HTR-8/SVneo (cell line): ENCODE measurements at regions not wholly inside any gene's neighbourhood (a gene's known extent, or its start where the extent isn't known, plus 50 kb on each side); places are given as distances from the start of the nearest gene placed in this dataset.

Experiments used
- DNase-seq: peaks from one replicate; pipeline ENCODE4 v3.0.0; 2011; ENCODE audit warnings: low spot score, mixed read lengths; ENCODE audit not compliant: insufficient read length
- FAIRE-seq: peaks from 2 replicates; lab custom pipeline; 2011; peaks lifted over from hg19 to GRCh38; lab: Jason Lieb, UNC

GRCh38 chrX:39835776-39836175, 262.0 kb downstream of the BCOR start:
- DNase-seq (no peak), FAIRE-seq (no peak)

- FAIRE-seq (no peak), DNase-seq (no peak)
Observed at GRCh38 chrX:39836802-39837420, 260.8 kb downstream of the BCOR start.

DNA sequence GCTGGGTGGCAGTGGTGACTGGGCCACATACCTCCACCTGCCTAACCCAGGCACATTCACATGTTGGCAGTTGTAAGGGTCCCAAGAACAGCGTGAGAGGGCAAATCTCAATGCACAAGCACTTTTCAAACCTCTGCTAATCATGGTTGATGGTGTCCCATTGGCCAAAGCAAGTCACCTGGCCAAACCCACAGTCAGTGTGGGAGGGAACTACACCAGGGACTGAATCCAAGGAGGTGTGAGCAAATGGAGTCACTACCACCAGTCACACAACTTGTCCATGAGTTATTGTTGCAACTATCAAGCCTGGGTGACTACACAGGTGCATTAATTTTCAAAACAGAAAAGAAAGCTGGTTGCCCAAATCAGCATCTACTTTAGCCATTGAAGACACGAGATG, 260.1 kb downstream of the BCOR start:
- DNase-seq (no peak), FAIRE-seq (no peak)

DNA sequence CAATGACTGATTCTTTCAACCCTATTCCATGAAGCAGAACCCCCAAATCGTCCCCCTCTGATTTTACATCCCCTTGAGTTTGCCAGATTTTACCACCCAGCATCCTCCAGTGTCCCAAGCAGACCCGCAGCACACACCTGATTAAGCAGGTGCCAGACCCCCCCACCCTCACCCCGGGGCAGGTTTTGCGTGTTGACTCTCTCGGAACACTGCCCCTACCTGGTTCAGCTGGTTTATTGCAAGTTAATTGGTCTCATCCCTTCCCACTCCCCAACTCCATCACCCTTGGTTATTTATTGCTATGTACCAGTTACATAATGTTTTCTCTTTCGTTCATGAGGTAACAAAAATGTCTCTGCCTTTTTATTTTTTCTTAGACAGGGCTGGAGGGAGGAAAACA, 258.4 kb downstream of the BCOR start:
- no peak for DNase-seq
- FAIRE-seq, result no peak

- no peak for FAIRE-seq
- DNase-seq, result no peak
Observed at GRCh38 chrX:39840133-39840532, 257.6 kb downstream of the BCOR start.

- FAIRE-seq, result no peak
- DNase-seq, result no peak
Observed at GRCh38 chrX:39840581-39841093, 257.1 kb downstream of the BCOR start.

GRCh38 chrX:39841604-39842003, 256.2 kb downstream of the BCOR start:
- FAIRE-seq, result no peak
- no peak for DNase-seq

- FAIRE-seq (no peak), DNase-seq (no peak)
Observed at GRCh38 chrX:39842281-39842973, 255.3 kb downstream of the BCOR start.

GRCh38 chrX:39843318-39843717, 254.4 kb downstream of the BCOR start:
- no peak for FAIRE-seq

GRCh38 chrX:39845233-39845632, 252.5 kb downstream of the BCOR start:
- no peak for DNase-seq
- FAIRE-seq, result no peak

More at GRCh38 chrX:39843318-39843717, 254.4 kb downstream of the BCOR start:
- no peak for DNase-seq

- FAIRE-seq (no peak), DNase-seq (no peak)
Observed at GRCh38 chrX:39846460-39846859, 251.3 kb downstream of the BCOR start.

DNA sequence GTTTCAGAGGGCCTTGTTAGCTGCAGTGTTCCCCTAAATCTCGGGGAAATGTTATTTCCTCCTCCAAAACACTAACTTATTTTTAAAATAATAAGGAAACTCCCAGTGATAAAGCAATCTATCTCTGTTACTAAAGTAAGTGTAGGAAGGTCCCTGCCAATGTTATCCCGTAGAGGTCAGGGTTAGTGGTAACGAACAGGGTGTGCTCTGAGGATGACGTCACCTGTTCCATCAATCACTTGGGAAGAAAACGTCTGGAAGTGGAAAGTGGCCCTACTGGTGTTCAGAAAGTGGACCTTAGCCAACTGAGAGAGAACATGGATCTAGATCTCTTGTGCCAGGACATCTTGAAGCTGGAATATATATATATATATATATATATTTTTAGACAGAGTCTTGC, 249.5 kb downstream of the BCOR start:
- FAIRE-seq (no peak), DNase-seq (no peak)

- DNase-seq (no peak), FAIRE-seq (no peak)
Observed at GRCh38 chrX:39848900-39849299, 248.9 kb downstream of the BCOR start.

GRCh38 chrX:39850209-39850608, 247.5 kb downstream of the BCOR start:
- FAIRE-seq (no peak), DNase-seq (no peak)

DNA sequence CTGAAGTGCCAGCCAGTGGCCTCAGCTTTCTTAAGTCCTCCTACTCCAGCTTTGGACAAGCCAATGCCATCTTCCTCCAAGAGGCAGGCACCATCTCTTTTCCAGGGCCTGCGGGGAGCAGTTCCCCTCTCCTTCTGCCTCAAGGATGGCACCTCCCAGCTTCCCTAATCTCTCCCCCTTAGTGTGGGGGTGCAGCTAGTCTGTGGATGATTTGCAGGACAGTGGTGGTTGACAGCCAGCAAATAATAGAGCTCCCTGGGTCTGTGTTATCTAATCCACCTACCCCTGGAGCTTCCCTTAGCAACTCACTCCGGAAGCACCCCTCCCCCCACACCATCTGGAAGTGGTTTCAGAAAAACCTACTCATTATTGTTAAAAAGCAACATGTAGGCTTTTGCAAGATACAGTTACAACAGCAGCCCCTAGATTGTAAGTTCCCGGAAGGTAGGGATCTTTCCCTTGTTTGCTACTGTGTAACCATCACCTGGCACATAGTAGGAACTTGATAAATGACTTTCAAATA, 247.1 kb downstream of the BCOR start:
- no peak for DNase-seq
- FAIRE-seq, result peak; percentile 9

DNA sequence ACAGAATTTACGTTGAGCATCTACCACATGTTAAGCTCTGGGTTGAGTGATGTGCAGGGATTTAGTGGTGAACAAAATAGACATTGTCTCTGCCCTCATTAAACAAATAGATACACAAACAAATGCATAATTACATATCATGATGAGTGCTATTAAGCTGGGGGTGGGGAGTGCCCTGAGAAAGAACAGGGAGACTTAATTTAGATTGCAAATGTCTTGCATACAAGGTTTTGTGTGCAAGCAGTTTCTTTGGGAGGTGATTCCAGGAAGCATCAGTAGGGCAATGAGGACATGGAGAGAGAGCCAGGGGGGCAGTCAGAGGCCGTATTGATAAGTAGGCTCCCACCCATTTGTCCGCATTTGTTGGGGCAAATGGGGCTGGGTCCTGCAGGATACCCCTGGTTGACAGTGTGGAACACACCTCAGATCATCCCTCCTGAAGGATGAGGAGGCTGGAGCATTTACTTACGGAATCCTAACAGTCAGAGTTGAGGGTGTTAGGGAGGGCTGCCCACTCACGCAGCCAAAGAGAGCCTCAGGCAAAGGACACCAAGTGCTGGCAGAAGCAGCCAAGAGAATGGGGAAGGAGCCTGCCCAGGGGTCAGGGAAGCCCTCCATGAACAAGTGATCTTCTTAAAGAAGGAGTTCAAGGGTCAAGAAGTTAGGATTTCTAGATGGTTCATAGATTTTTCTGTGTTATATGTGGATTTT, 245.9 kb downstream of the BCOR start:
- FAIRE-seq (no peak), DNase-seq (no peak)

DNA sequence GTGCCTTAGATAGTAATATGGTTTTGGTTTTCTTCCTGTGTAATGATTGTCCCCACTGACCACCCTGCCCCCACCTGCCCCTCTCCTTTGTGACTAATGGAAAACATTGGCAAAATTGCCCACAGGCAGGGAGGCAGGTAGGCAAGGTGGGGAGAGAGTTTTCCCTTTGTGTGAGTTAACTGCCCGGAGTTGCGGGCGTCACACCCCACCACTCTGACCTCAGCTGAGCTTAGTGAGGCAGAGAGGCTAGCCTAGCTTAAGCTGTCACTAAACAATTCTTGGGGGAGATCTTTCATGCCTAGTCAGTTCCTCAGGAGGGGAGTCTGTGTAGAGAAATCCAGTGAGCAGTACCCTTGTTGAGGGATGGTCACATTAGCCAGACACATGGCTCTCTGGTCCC, 245.3 kb downstream of the BCOR start:
- DNase-seq (no peak), FAIRE-seq (no peak)

DNA sequence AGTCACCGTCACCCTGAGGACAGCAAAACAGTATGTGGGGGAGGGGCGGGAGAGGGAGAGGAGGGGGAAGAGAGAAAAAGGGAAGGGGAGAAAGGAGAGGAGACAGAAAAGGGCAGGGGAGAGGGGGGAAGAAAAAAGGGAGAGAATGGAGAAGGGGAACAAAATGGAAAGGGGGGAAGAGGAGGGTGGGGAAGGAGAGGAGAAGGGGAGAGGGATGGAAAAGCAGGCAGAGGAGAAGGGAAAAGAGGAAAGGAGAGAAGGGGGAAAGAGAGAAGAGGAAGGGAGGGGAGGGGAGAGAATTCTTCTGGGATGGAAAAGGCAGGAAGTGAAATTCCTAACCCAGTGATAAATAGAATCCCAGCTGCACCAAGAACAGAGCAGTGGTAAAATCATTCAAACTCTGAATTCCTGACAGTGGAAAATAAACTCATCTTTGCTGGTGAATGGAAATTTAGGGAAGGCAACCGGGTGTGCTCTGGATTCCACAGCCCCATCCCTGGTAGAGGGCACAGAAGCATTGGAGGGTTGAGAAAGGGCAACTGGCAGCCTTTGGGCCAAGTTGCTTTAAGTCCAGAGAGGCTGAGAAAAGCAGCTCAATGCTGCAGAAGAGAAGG, 244.2 kb downstream of the BCOR start:
- DNase-seq (no peak), FAIRE-seq (no peak)

- FAIRE-seq (no peak), DNase-seq (no peak)
Observed at GRCh38 chrX:39854772-39855747, 242.7 kb downstream of the BCOR start.
